IMR-90 (cell line): ENCODE measurements at regions not wholly inside any gene's neighbourhood (a gene's known extent, or its start where the extent isn't known, plus 50 kb on each side); places are given as distances from the start of the nearest gene placed in this dataset.

Experiments used
- ATAC-seq: fragments of 200-7000 bp; cut with Tn5 transposase; 2 replicates; pipeline ENCODE4 v1.9.1; 2020; ENCODE audit warnings: low read depth, mild to moderate bottlenecking, moderate library complexity
- BruUV-seq: library from RNA; stranded (reverse); fragments of 400-500 nt; replicated peaks from 2 replicates; lab custom pipeline; 2021; lab: Mats Ljungman, UMichigan
- CTCF ChIA-PET: fragments of 300-600 bp; formaldehyde crosslinking; extraction: SDS; loops from one replicate; lab custom pipeline; 2021; ENCODE audit warnings: antibody characterized with exemption; lab: Yijun Ruan, JAX
- POLR2A ChIA-PET: fragments of 300-600 bp; sonication (Branson Sonifier 250); formaldehyde crosslinking; loops from one replicate; lab custom pipeline; 2022; ENCODE audit warnings: antibody characterized with exemption; ENCODE audit not compliant: unreplicated experiment; lab: Charles Lee
- DNase-seq: peaks from one replicate; pipeline ENCODE4 v3.0.0; 2013
- H2AFZ ChIP-seq: replicated peaks from 2 replicates; pipeline ENCODE3; 2013; ENCODE audit warnings: low read length, mild to moderate bottlenecking; ENCODE audit not compliant: poor library complexity
- H2AK5ac ChIP-seq: 2 replicates; pipeline ENCODE4 v1.6.1; 2013; ENCODE audit warnings: low read depth, low read length, inconsistent platforms
- H2AK9ac ChIP-seq: replicated peaks from 2 replicates; pipeline ENCODE3; 2013; ENCODE audit warnings: mild to moderate bottlenecking, low read depth, low read length, moderate library complexity; ENCODE audit not compliant: poor library complexity
- H2BK120ac ChIP-seq: 2 replicates; pipeline ENCODE4 v1.6.1; 2013; ENCODE audit warnings: low read depth, low read length, inconsistent platforms
- H2BK15ac ChIP-seq: 3 replicates; pipeline ENCODE4 v1.6.1; 2013; ENCODE audit warnings: low read depth, low read length, inconsistent platforms
- H2BK20ac ChIP-seq: 2 replicates; pipeline ENCODE4 v1.6.1; 2013; ENCODE audit warnings: low read depth, mild to moderate bottlenecking, inconsistent platforms, low read length, moderate library complexity
- H2BK5ac ChIP-seq: 2 replicates; pipeline ENCODE4 v1.6.1; 2013; ENCODE audit warnings: mild to moderate bottlenecking, low read depth, low read length, inconsistent platforms; ENCODE audit not compliant: poor library complexity, severe bottlenecking
- H3K14ac ChIP-seq: replicated peaks from 2 replicates; pipeline ENCODE4 v1.6.1; 2013; ENCODE audit warnings: low read depth, low read length, inconsistent platforms
- H3K18ac ChIP-seq: 2 replicates; pipeline ENCODE4 v1.6.1; 2013; ENCODE audit warnings: low read depth, low read length, control low read depth
- H3K23ac ChIP-seq: 2 replicates; pipeline ENCODE4 v1.6.1; 2013; ENCODE audit warnings: low read depth, low read length, inconsistent platforms
- H3K27ac ChIP-seq: 2 replicates; pipeline ENCODE4 v1.5.1; 2013; ENCODE audit warnings: mild to moderate bottlenecking, control low read depth, low read length; ENCODE audit not compliant: insufficient read depth
- H3K27me3 ChIP-seq: 2 replicates; pipeline ENCODE4 v1.6.1; 2013; ENCODE audit warnings: low read length; ENCODE audit not compliant: control insufficient read depth, insufficient read depth
- H3K36me3 ChIP-seq: 2 replicates; pipeline ENCODE4 v1.6.1; 2013; ENCODE audit warnings: low read length, mixed read lengths; ENCODE audit not compliant: control insufficient read depth, insufficient read depth
- H3K4ac ChIP-seq: 2 replicates; pipeline ENCODE4 v1.6.1; 2013; ENCODE audit warnings: low read depth, low read length, inconsistent platforms
- H3K4me1 ChIP-seq: 2 replicates; pipeline ENCODE4 v1.6.1; 2013; ENCODE audit warnings: low read length, mixed read lengths; ENCODE audit not compliant: control insufficient read depth, insufficient read depth
- H3K4me2 ChIP-seq: 2 replicates; pipeline ENCODE4 v1.6.1; 2013; ENCODE audit warnings: low read depth, mild to moderate bottlenecking, control low read depth, low read length, moderate library complexity
- H3K4me3 ChIP-seq: 2 replicates; pipeline ENCODE4 v1.5.1; 2013; ENCODE audit warnings: low read depth, mild to moderate bottlenecking, control low read depth, low read length, moderate library complexity; ENCODE audit not compliant: insufficient read depth
- H3K56ac ChIP-seq: 2 replicates; pipeline ENCODE4 v1.6.1; 2013; ENCODE audit warnings: low read length, inconsistent platforms; ENCODE audit not compliant: insufficient read depth; ENCODE audit errors: extremely low read depth
- H3K79me1 ChIP-seq, 2 experiments: 2 replicates each; pipeline ENCODE4 v1.6.1; 2013; ENCODE audit warnings: low read length in 2 of 2, inconsistent platforms in 1 of 2, low read depth in 1 of 2
- H3K9ac ChIP-seq: 2 replicates; pipeline ENCODE4 v1.6.1; 2013; ENCODE audit warnings: low read depth, low read length, control low read depth
- H3K9me1 ChIP-seq: 2 replicates; pipeline ENCODE4 v1.6.1; 2013; ENCODE audit warnings: low read length, inconsistent platforms; ENCODE audit not compliant: insufficient read depth
- H3K9me3 ChIP-seq: 2 replicates; pipeline ENCODE4 v1.6.1; 2013; ENCODE audit warnings: low read length; ENCODE audit not compliant: control insufficient read depth, insufficient read depth
- H4K20me1 ChIP-seq: 2 replicates; pipeline ENCODE4 v1.6.1; 2013; ENCODE audit warnings: low read length, inconsistent platforms; ENCODE audit not compliant: insufficient read depth
- H4K5ac ChIP-seq: 2 replicates; pipeline ENCODE4 v1.6.1; 2013; ENCODE audit warnings: mild to moderate bottlenecking, low read depth, low read length, control low read depth
- H4K8ac ChIP-seq, 2 experiments: 2 replicates each; pipeline ENCODE4 v1.6.1; 2013; ENCODE audit warnings: low read depth in 2 of 2, low read length in 2 of 2, control low read depth in 1 of 2, inconsistent platforms in 1 of 2
- H4K91ac ChIP-seq: 2 replicates; pipeline ENCODE4 v1.6.1; 2013; ENCODE audit warnings: low read depth, low read length, inconsistent platforms; ENCODE audit not compliant: insufficient read depth
- BHLHE40 ChIP-seq: fragments of 150-350 bp; IDR thresholded peaks from 2 replicates; pipeline ENCODE4 v1.6.1; 2016; ENCODE audit warnings: mild to moderate bottlenecking, low read depth, low read length
- CHD1 ChIP-seq: IDR thresholded peaks from 2 replicates; pipeline ENCODE4 v1.6.1; 2012; ENCODE audit warnings: low read depth, low read length, improper control_type of control experiment
- FOS ChIP-seq: fragments of 150-350 bp; IDR thresholded peaks from 2 replicates; pipeline ENCODE4 v1.6.1; 2016; ENCODE audit warnings: low read depth, low read length
- MAZ ChIP-seq: IDR thresholded peaks from 2 replicates; pipeline ENCODE4 v1.6.1; 2012; ENCODE audit warnings: low read depth, mild to moderate bottlenecking, low read length, improper control_type of control experiment, moderate library complexity, borderline replicate concordance
- MXI1 ChIP-seq: IDR thresholded peaks from 2 replicates; pipeline ENCODE4 v1.6.1; 2012; ENCODE audit warnings: low read depth, mild to moderate bottlenecking, low read length, moderate library complexity, borderline replicate concordance
- POLR2A ChIP-seq: IDR thresholded peaks from 2 replicates; pipeline ENCODE4 v1.6.1; 2012; ENCODE audit warnings: mild to moderate bottlenecking, low read depth, low read length
- RAD21 ChIP-seq: IDR thresholded peaks from 2 replicates; pipeline ENCODE4 v1.6.1; 2012; ENCODE audit warnings: low read length, improper control_type of control experiment
- RFX5 ChIP-seq: IDR thresholded peaks from 2 replicates; pipeline ENCODE4 v1.8.0; 2012; ENCODE audit warnings: low read depth, mild to moderate bottlenecking, low read length, moderate library complexity
- USF2 ChIP-seq: fragments of 150-350 bp; IDR thresholded peaks from 2 replicates; pipeline ENCODE4 v1.6.1; 2017; ENCODE audit warnings: mild to moderate bottlenecking, antibody characterized with exemption, low read length, low read depth
- WGBS, 2 experiments: methylation state at CpG; one replicate each; pipeline versions ENCODE4 v1.1.5 to v1.1.7; 2013; ENCODE audit warnings: missing lambda C conversion rate in 2 of 2; ENCODE audit not compliant: insufficient read length in 1 of 2; ENCODE audit errors: extremely low coverage in 2 of 2; 5-methylcytosine and 5-hydroxymethylcytosine counted together
- dilution Hi-C: fragments of 300-500 bp; cut with HindIII; formaldehyde crosslinking; loops from one replicate; pipeline ENCODE4 v1.14.3; 2018; ENCODE audit warnings: low sequenced_read_pairs; ENCODE audit not compliant: unreplicated experiment
- in situ Hi-C: fragments of 300-500 bp; cut with MboI; formaldehyde crosslinking; loops from 3 replicates; pipeline ENCODE4 v1.14.3; 2019; ENCODE audit warnings: low sequenced_read_pairs, inconsistent platforms, mixed read lengths
- intact Hi-C: fragments of 100-400 bp; cut with micrococcal nuclease; formaldehyde crosslinking; loops from 2 replicates; pipeline ENCODE4 v1.10.0; 2022

- Histone ChIP-seq H3K4me3 (no peak overlapping the region), H3K9me1 (no peaks in the 10 kb centered on the region), H3K23ac (no peak overlapping the region), H3K18ac (no peak overlapping the region), H4K20me1 (no peaks in the 10 kb centered on the region), H3K9me3 (peaks cover 27% of the 10 kb centered on the region), H3K14ac (no peak overlapping the region), H3K27ac (no peak overlapping the region), H2AK5ac (no peak overlapping the region), H3K27me3 (no peaks in the 10 kb centered on the region), H2BK15ac (no peak overlapping the region), H3K4me2 (no peak overlapping the region), H4K8ac (no peak overlapping the region), H3K36me3 (no peaks in the 10 kb centered on the region), H3K4me1 (no peaks in the 10 kb centered on the region), H3K4ac (no peak overlapping the region), H2BK5ac (no peak overlapping the region), H2BK20ac (no peak overlapping the region), H4K91ac (no peak overlapping the region), H3K79me1 (no peaks in the 10 kb centered on the region), H3K56ac (no peak overlapping the region), H3K9ac (no peak overlapping the region), H2AK9ac (no peak overlapping the region), H2BK120ac (no peak overlapping the region), H2AFZ (no peak overlapping the region), H4K5ac (no peak overlapping the region)
- no CpG with 5 or more reads among the region's 1 CpG for WGBS, 2 experiments
- ATAC-seq (no peak), DNase-seq (no peak)
- CTCF ChIA-PET: no interaction called here
- no TSS peak for BruUV-seq
- POLR2A ChIA-PET: no interaction called here
- intact Hi-C loops (no loop called here), in situ Hi-C loops (no loop called here), dilution Hi-C loops (no loop called here)
- no peak for TF ChIP-seq BHLHE40
- TF ChIP-seq RFX5: no peak
- no peak for TF ChIP-seq CHD1
- no peak for TF ChIP-seq RAD21
- TF ChIP-seq FOS: no peak
- no peak for TF ChIP-seq MXI1
- no peak for TF ChIP-seq USF2
- TF ChIP-seq POLR2A: no peak
- no peak for TF ChIP-seq MAZ
Measured at GRCh38 chr13:72025836-72026235, 158.8 kb upstream of the DACH1 start.
